GM12873 (cell line): ENCODE measurements at regions not wholly inside any gene's neighbourhood (a gene's known extent, or its start where the extent isn't known, plus 50 kb on each side); places are given as distances from the start of the nearest gene placed in this dataset.

Experiments
- TF ChIP-seq, protein P1 (sequence below): IDR thresholded peaks from 2 replicates; pipeline ENCODE4 v1.5.1; 2012; ENCODE audit warnings: low read depth, mild to moderate bottlenecking, moderate library complexity, low read length, control low read depth; ENCODE audit not compliant: insufficient read depth; ENCODE audit errors: missing control alignments

- TF ChIP-seq, protein P1, sequence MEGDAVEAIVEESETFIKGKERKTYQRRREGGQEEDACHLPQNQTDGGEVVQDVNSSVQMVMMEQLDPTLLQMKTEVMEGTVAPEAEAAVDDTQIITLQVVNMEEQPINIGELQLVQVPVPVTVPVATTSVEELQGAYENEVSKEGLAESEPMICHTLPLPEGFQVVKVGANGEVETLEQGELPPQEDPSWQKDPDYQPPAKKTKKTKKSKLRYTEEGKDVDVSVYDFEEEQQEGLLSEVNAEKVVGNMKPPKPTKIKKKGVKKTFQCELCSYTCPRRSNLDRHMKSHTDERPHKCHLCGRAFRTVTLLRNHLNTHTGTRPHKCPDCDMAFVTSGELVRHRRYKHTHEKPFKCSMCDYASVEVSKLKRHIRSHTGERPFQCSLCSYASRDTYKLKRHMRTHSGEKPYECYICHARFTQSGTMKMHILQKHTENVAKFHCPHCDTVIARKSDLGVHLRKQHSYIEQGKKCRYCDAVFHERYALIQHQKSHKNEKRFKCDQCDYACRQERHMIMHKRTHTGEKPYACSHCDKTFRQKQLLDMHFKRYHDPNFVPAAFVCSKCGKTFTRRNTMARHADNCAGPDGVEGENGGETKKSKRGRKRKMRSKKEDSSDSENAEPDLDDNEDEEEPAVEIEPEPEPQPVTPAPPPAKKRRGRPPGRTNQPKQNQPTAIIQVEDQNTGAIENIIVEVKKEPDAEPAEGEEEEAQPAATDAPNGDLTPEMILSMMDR: no peak
Measured at GRCh38 chr15:69979783-69980182, 117.9 kb downstream of the TLE3 start.

GRCh38 chr15:69980341-69981059, 117.2 kb downstream of the TLE3 start:
- TF ChIP-seq, protein P1: peak; percentile 35

DNA sequence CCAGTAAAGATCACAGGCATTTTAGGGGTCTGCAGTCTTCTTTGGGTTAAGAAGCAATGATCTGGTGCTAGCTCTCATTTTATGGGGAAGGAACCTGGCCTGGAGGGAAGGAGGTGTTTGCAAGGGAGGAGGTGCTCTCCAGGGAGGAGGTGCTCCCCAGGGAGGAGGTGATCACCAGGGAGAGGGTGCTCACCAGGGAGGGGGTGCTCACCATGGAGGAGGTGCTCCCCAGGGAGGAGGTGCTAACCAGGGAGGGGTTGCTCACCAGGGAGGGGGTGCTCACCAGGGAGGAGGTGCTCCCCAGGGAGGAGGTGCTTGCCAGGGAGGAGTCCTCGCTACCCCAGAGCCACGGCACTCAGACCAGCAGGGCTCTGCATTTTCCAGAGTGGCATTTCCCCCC, 115.7 kb downstream of the TLE3 start:
- TF ChIP-seq, protein P1: no peak

GRCh38 chr15:69983696-69984265, 113.9 kb downstream of the TLE3 start:
- TF ChIP-seq, protein P1: no peak

GRCh38 chr15:69987492-69988489, 109.9 kb downstream of the TLE3 start:
- TF ChIP-seq, protein P1: no peak

GRCh38 chr15:69988541-69989225, 109.0 kb downstream of the TLE3 start:
- TF ChIP-seq, protein P1: no peak
